IMR-90 (cell line): ENCODE measurements at regions not wholly inside any gene's neighbourhood (a gene's known extent, or its start where the extent isn't known, plus 50 kb on each side); places are given as distances from the start of the nearest gene placed in this dataset.

ENCODE experiments used
- ATAC-seq: fragments of 200-7000 bp; cut with Tn5 transposase; 2 replicates; pipeline ENCODE4 v1.9.1; 2020; ENCODE audit warnings: low read depth, mild to moderate bottlenecking, moderate library complexity
- BruUV-seq: library from RNA; stranded (reverse); fragments of 400-500 nt; replicated peaks from 2 replicates; lab custom pipeline; 2021; lab: Mats Ljungman, UMichigan
- CTCF ChIA-PET: fragments of 300-600 bp; formaldehyde crosslinking; extraction: SDS; loops from one replicate; lab custom pipeline; 2021; ENCODE audit warnings: antibody characterized with exemption; lab: Yijun Ruan, JAX
- POLR2A ChIA-PET: fragments of 300-600 bp; sonication (Branson Sonifier 250); formaldehyde crosslinking; loops from one replicate; lab custom pipeline; 2022; ENCODE audit warnings: antibody characterized with exemption; ENCODE audit not compliant: unreplicated experiment; lab: Charles Lee
- DNase-seq: peaks from one replicate; pipeline ENCODE4 v3.0.0; 2013
- H2AFZ ChIP-seq: replicated peaks from 2 replicates; pipeline ENCODE3; 2013; ENCODE audit warnings: low read length, mild to moderate bottlenecking; ENCODE audit not compliant: poor library complexity
- H2AK5ac ChIP-seq: 2 replicates; pipeline ENCODE4 v1.6.1; 2013; ENCODE audit warnings: low read depth, low read length, inconsistent platforms
- H2AK9ac ChIP-seq: replicated peaks from 2 replicates; pipeline ENCODE3; 2013; ENCODE audit warnings: mild to moderate bottlenecking, low read depth, low read length, moderate library complexity; ENCODE audit not compliant: poor library complexity
- H2BK120ac ChIP-seq: 2 replicates; pipeline ENCODE4 v1.6.1; 2013; ENCODE audit warnings: low read depth, low read length, inconsistent platforms
- H2BK15ac ChIP-seq: 3 replicates; pipeline ENCODE4 v1.6.1; 2013; ENCODE audit warnings: low read depth, low read length, inconsistent platforms
- H2BK20ac ChIP-seq: 2 replicates; pipeline ENCODE4 v1.6.1; 2013; ENCODE audit warnings: low read depth, mild to moderate bottlenecking, inconsistent platforms, low read length, moderate library complexity
- H2BK5ac ChIP-seq: 2 replicates; pipeline ENCODE4 v1.6.1; 2013; ENCODE audit warnings: mild to moderate bottlenecking, low read depth, low read length, inconsistent platforms; ENCODE audit not compliant: poor library complexity, severe bottlenecking
- H3K14ac ChIP-seq: replicated peaks from 2 replicates; pipeline ENCODE4 v1.6.1; 2013; ENCODE audit warnings: low read depth, low read length, inconsistent platforms
- H3K18ac ChIP-seq: 2 replicates; pipeline ENCODE4 v1.6.1; 2013; ENCODE audit warnings: low read depth, low read length, control low read depth
- H3K23ac ChIP-seq: 2 replicates; pipeline ENCODE4 v1.6.1; 2013; ENCODE audit warnings: low read depth, low read length, inconsistent platforms
- H3K27ac ChIP-seq: 2 replicates; pipeline ENCODE4 v1.5.1; 2013; ENCODE audit warnings: mild to moderate bottlenecking, control low read depth, low read length; ENCODE audit not compliant: insufficient read depth
- H3K27me3 ChIP-seq: 2 replicates; pipeline ENCODE4 v1.6.1; 2013; ENCODE audit warnings: low read length; ENCODE audit not compliant: control insufficient read depth, insufficient read depth
- H3K36me3 ChIP-seq: 2 replicates; pipeline ENCODE4 v1.6.1; 2013; ENCODE audit warnings: low read length, mixed read lengths; ENCODE audit not compliant: control insufficient read depth, insufficient read depth
- H3K4ac ChIP-seq: 2 replicates; pipeline ENCODE4 v1.6.1; 2013; ENCODE audit warnings: low read depth, low read length, inconsistent platforms
- H3K4me1 ChIP-seq: 2 replicates; pipeline ENCODE4 v1.6.1; 2013; ENCODE audit warnings: low read length, mixed read lengths; ENCODE audit not compliant: control insufficient read depth, insufficient read depth
- H3K4me2 ChIP-seq: 2 replicates; pipeline ENCODE4 v1.6.1; 2013; ENCODE audit warnings: low read depth, mild to moderate bottlenecking, control low read depth, low read length, moderate library complexity
- H3K4me3 ChIP-seq: 2 replicates; pipeline ENCODE4 v1.5.1; 2013; ENCODE audit warnings: low read depth, mild to moderate bottlenecking, control low read depth, low read length, moderate library complexity; ENCODE audit not compliant: insufficient read depth
- H3K56ac ChIP-seq: 2 replicates; pipeline ENCODE4 v1.6.1; 2013; ENCODE audit warnings: low read length, inconsistent platforms; ENCODE audit not compliant: insufficient read depth; ENCODE audit errors: extremely low read depth
- H3K79me1 ChIP-seq, 2 experiments: 2 replicates each; pipeline ENCODE4 v1.6.1; 2013; ENCODE audit warnings: low read length in 2 of 2, inconsistent platforms in 1 of 2, low read depth in 1 of 2
- H3K9ac ChIP-seq: 2 replicates; pipeline ENCODE4 v1.6.1; 2013; ENCODE audit warnings: low read depth, low read length, control low read depth
- H3K9me1 ChIP-seq: 2 replicates; pipeline ENCODE4 v1.6.1; 2013; ENCODE audit warnings: low read length, inconsistent platforms; ENCODE audit not compliant: insufficient read depth
- H3K9me3 ChIP-seq: 2 replicates; pipeline ENCODE4 v1.6.1; 2013; ENCODE audit warnings: low read length; ENCODE audit not compliant: control insufficient read depth, insufficient read depth
- H4K20me1 ChIP-seq: 2 replicates; pipeline ENCODE4 v1.6.1; 2013; ENCODE audit warnings: low read length, inconsistent platforms; ENCODE audit not compliant: insufficient read depth
- H4K5ac ChIP-seq: 2 replicates; pipeline ENCODE4 v1.6.1; 2013; ENCODE audit warnings: mild to moderate bottlenecking, low read depth, low read length, control low read depth
- H4K8ac ChIP-seq, 2 experiments: 2 replicates each; pipeline ENCODE4 v1.6.1; 2013; ENCODE audit warnings: low read depth in 2 of 2, low read length in 2 of 2, control low read depth in 1 of 2, inconsistent platforms in 1 of 2
- H4K91ac ChIP-seq: 2 replicates; pipeline ENCODE4 v1.6.1; 2013; ENCODE audit warnings: low read depth, low read length, inconsistent platforms; ENCODE audit not compliant: insufficient read depth
- BHLHE40 ChIP-seq: fragments of 150-350 bp; IDR thresholded peaks from 2 replicates; pipeline ENCODE4 v1.6.1; 2016; ENCODE audit warnings: mild to moderate bottlenecking, low read depth, low read length
- CEBPB ChIP-seq: IDR thresholded peaks from 2 replicates; pipeline ENCODE4 v1.6.1; 2012; ENCODE audit warnings: low read depth, low read length, improper control_type of control experiment
- MXI1 ChIP-seq: IDR thresholded peaks from 2 replicates; pipeline ENCODE4 v1.6.1; 2012; ENCODE audit warnings: low read depth, mild to moderate bottlenecking, low read length, moderate library complexity, borderline replicate concordance
- NFE2L2 ChIP-seq: fragments of 150-350 bp; IDR thresholded peaks from 2 replicates; pipeline ENCODE4 v1.6.1; 2016; ENCODE audit warnings: low read depth, mild to moderate bottlenecking, low read length
- RAD21 ChIP-seq: IDR thresholded peaks from 2 replicates; pipeline ENCODE4 v1.6.1; 2012; ENCODE audit warnings: low read length, improper control_type of control experiment
- SMC3 ChIP-seq: fragments of 150-350 bp; IDR thresholded peaks from 2 replicates; pipeline ENCODE4 v1.6.1; 2016; ENCODE audit warnings: low read depth, mild to moderate bottlenecking, antibody characterized with exemption, low read length, moderate library complexity
- WGBS, 2 experiments: methylation state at CpG; one replicate each; pipeline versions ENCODE4 v1.1.5 to v1.1.7; 2013; ENCODE audit warnings: missing lambda C conversion rate in 2 of 2; ENCODE audit not compliant: insufficient read length in 1 of 2; ENCODE audit errors: extremely low coverage in 2 of 2; 5-methylcytosine and 5-hydroxymethylcytosine counted together
- dilution Hi-C: fragments of 300-500 bp; cut with HindIII; formaldehyde crosslinking; loops from one replicate; pipeline ENCODE4 v1.14.3; 2018; ENCODE audit warnings: low sequenced_read_pairs; ENCODE audit not compliant: unreplicated experiment
- in situ Hi-C: fragments of 300-500 bp; cut with MboI; formaldehyde crosslinking; loops from 3 replicates; pipeline ENCODE4 v1.14.3; 2019; ENCODE audit warnings: low sequenced_read_pairs, inconsistent platforms, mixed read lengths
- intact Hi-C: fragments of 100-400 bp; cut with micrococcal nuclease; formaldehyde crosslinking; loops from 2 replicates; pipeline ENCODE4 v1.10.0; 2022
- TF ChIP-seq, protein P1 (sequence below): conservative IDR thresholded peaks from 2 replicates; pipeline ENCODE4 v1.5.1; 2012; ENCODE audit warnings: mild to moderate bottlenecking, low read depth, low read length, improper control_type of control experiment
- TF ChIP-seq, protein P2 (sequence below): fragments of 150-350 bp; IDR thresholded peaks from 2 replicates; pipeline ENCODE4 v1.6.1; 2016; ENCODE audit warnings: low read depth, mild to moderate bottlenecking, low read length, moderate library complexity, borderline replicate concordance

DNA sequence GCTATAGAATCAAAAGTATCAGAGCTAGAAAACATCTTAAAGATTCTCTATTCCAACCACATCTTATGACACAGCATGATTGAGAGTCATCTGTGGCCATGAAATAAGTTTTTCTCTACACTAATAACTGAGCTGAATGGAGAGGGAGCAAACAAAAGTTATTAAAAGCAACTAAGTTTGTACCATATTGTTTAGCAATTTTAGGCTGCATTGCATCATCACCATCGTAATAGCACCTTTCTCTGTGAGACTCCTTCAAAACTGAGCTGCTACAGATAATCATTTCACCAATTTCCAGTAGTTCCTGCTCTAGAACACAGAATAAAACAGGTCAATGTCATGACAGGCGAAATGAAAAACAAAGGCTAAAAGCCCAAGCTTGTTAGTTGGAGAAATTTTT is 1183.9 kb downstream of the DIAPH3 start:
- no peak overlapping the region for H4K8ac ChIP-seq
- H4K20me1 ChIP-seq = no peaks in the 10 kb centered on the region
- TF ChIP-seq MXI1 = no peak
- no peak for TF ChIP-seq BHLHE40
- no peak for TF ChIP-seq RAD21
- TF ChIP-seq, protein P1, sequence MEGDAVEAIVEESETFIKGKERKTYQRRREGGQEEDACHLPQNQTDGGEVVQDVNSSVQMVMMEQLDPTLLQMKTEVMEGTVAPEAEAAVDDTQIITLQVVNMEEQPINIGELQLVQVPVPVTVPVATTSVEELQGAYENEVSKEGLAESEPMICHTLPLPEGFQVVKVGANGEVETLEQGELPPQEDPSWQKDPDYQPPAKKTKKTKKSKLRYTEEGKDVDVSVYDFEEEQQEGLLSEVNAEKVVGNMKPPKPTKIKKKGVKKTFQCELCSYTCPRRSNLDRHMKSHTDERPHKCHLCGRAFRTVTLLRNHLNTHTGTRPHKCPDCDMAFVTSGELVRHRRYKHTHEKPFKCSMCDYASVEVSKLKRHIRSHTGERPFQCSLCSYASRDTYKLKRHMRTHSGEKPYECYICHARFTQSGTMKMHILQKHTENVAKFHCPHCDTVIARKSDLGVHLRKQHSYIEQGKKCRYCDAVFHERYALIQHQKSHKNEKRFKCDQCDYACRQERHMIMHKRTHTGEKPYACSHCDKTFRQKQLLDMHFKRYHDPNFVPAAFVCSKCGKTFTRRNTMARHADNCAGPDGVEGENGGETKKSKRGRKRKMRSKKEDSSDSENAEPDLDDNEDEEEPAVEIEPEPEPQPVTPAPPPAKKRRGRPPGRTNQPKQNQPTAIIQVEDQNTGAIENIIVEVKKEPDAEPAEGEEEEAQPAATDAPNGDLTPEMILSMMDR = no peak
- TF ChIP-seq CEBPB = peak; percentile 49; the same call in 1 of the 2 replicates
- TF ChIP-seq SMC3 = no peak
- TF ChIP-seq NFE2L2 = no peak
- TF ChIP-seq, protein P2, sequence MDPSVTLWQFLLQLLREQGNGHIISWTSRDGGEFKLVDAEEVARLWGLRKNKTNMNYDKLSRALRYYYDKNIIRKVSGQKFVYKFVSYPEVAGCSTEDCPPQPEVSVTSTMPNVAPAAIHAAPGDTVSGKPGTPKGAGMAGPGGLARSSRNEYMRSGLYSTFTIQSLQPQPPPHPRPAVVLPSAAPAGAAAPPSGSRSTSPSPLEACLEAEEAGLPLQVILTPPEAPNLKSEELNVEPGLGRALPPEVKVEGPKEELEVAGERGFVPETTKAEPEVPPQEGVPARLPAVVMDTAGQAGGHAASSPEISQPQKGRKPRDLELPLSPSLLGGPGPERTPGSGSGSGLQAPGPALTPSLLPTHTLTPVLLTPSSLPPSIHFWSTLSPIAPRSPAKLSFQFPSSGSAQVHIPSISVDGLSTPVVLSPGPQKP = no peak
- H4K91ac ChIP-seq = no peak overlapping the region
- intact Hi-C loops = no loop called here
- ChIA-PET POLR2A (no interaction called here), CTCF (interaction anchor here (1.2 kb wide), 1 partner anchor 9 kb away, joined by 3 read pairs; no protein-coding TSS in a partner anchor)
- H2AK5ac ChIP-seq = no peak overlapping the region
- no peaks in the 10 kb centered on the region for H3K27me3 ChIP-seq
- no peak overlapping the region for H2BK20ac ChIP-seq
- no peak overlapping the region for H3K56ac ChIP-seq
- H2AFZ ChIP-seq = no peak overlapping the region
- H3K14ac ChIP-seq = no peak overlapping the region
- no peak overlapping the region for H3K9ac ChIP-seq
- H2BK15ac ChIP-seq = no peak overlapping the region
- WGBS, 2 experiments = no CpG with 5 or more reads among the region's 2 CpGs
- no peak overlapping the region for H3K27ac ChIP-seq
- no peak overlapping the region for H2BK5ac ChIP-seq
- H4K5ac ChIP-seq = no peak overlapping the region
- H3K9me3 ChIP-seq = no peaks in the 10 kb centered on the region
- no peak overlapping the region for H2BK120ac ChIP-seq
- no peak overlapping the region for H2AK9ac ChIP-seq
- H3K36me3 ChIP-seq = no peaks in the 10 kb centered on the region
- BruUV-seq = no TSS peak
- H3K18ac ChIP-seq = no peak overlapping the region
- in situ Hi-C loops = no loop called here
- H3K79me1 ChIP-seq = no peaks in the 10 kb centered on the region
- no peak overlapping the region for H3K4me3 ChIP-seq
- H3K4ac ChIP-seq = no peak overlapping the region
- dilution Hi-C loops = no loop called here
- H3K9me1 ChIP-seq = no peaks in the 10 kb centered on the region
- no peak for DNase-seq
- ATAC-seq = no peak
- H3K4me1 ChIP-seq = no peaks in the 10 kb centered on the region
- no peak overlapping the region for H3K23ac ChIP-seq
- no peak overlapping the region for H3K4me2 ChIP-seq
